Adrenal gland (tissue), 9 donors: ENCODE measurements at regions not wholly inside any gene's neighbourhood (a gene's known extent, or its start where the extent isn't known, plus 50 kb on each side); places are given as distances from the start of the nearest gene placed in this dataset.

Experiments used
- DNase-seq, 7 donors: peaks; one replicate each; pipeline ENCODE4 v3.0.0-alpha.2; 2019 to 2020
- H3K27ac ChIP-seq, 5 donors: fragments of 200-600 bp; sonication (generic) in 4 of 5; 1 replicate in 3 of 5; 2 replicates in 2 of 5; pipeline versions ENCODE4 v1.5.1 to v1.8.0; 2016 to 2020; ENCODE audit warnings: mild to moderate bottlenecking in 1 of 5
- H3K27me3 ChIP-seq: fragments of 200-600 bp; 2 replicates; pipeline ENCODE4 v1.8.0; 2021
- H3K36me3 ChIP-seq, 2 donors: fragments of 200-600 bp; replicated peaks in 1 of 2; 1 replicate in 1 of 2; 2 replicates in 1 of 2; pipeline versions ENCODE4 v1.5.1 to v1.8.0; 2018 to 2022
- H3K4me1 ChIP-seq, 2 donors: fragments of 200-600 bp; replicated peaks in 1 of 2; 1 replicate in 1 of 2; 2 replicates in 1 of 2; pipeline versions ENCODE4 v1.5.1 to v1.8.0; 2018 to 2021
- H3K4me3 ChIP-seq, 4 donors: fragments of 200-600 bp; sonication (generic) in 3 of 4; one replicate each; pipeline ENCODE4 v1.5.1; 2016 to 2018
- H3K9me3 ChIP-seq, 3 donors: fragments of 200-600 bp; sonication (generic) in 1 of 3; replicated peaks in 1 of 3; 1 replicate in 2 of 3; 2 replicates in 1 of 3; pipeline versions ENCODE4 v1.5.1 to v1.8.0; 2016 to 2021
- POLR2A ChIP-seq, 2 donors: fragments of 450-650 bp; IDR thresholded peaks; one replicate each; pipeline ENCODE4 v1.6.1; 2017; ENCODE audit warnings: antibody characterized with exemption in 2 of 2, mild to moderate bottlenecking in 2 of 2, moderate library complexity in 1 of 2
- WGBS, 4 donors: extraction: QIAGEN DNeasy Blood & Tissue Kit in 2 of 4; methylation state at CpG; one replicate each; pipeline versions ENCODE4 v1.1.5 to v1.1.7; 2013 to 2017; 5-methylcytosine and 5-hydroxymethylcytosine counted together
- intact Hi-C, 2 donors: fragments of 100-400 bp; cut with DNase I; formaldehyde crosslinking; loops; one replicate each; pipeline versions ENCODE4 v1.14.1 to v1.15.0; 2022 to 2023
- TF ChIP-seq, protein P1 (sequence below), 6 experiments: fragments of 450-650 bp in 4 of 6; fragments of 200-600 bp in 2 of 6; sonication (generic) in 1 of 6; IDR thresholded peaks; 1 replicate in 5 of 6; 2 replicates in 1 of 6; pipeline versions ENCODE4 v1.5.1 to v1.8.0; 2016 to 2021; ENCODE audit warnings: antibody characterized with exemption in 6 of 6, mild to moderate bottlenecking in 2 of 6, moderate library complexity in 1 of 6
- donor health status: healthy with polysubstance abuse.
- donor health status: Bipolar disorder and iron deficiency.
- donor health status: DM: yes; HTN: yes; CAD: no.
- donor health status: DM: no; HTN: no; CAD: no.
- donor health status: DM: no; HTN: no; CAD: no.

DNA sequence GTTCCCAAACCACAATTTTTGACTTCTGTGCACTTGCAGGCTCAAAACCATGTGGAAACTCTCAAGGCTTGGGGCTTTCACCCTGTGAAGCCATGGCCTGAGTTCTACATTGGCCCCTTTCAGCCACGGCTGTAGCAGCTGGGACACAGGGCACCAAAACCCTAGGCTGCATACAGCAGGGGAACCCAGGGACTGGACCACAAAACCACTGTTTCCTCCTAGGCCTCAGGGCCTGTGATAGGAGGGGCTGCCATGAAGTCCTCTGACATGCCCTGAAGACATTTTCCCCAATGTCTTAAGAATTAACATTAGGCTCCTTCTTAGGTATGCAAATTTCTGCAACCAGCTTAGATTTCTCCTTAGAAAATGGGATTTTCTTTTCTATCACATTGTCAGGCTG lies 312.1 kb upstream of the TUSC1 start:
- Histone ChIP-seq H3K27me3 (no peaks in the 10 kb centered on the region), H3K4me3 (no peak overlapping the region), H3K4me1 (no peaks in the 10 kb centered on the region), H3K36me3 (no peaks in the 10 kb centered on the region), H3K9me3 (no peaks in the 10 kb centered on the region), H3K27ac (no peak overlapping the region)
- 70 to 75% (median 74%) methylated on average over 1 of the region's 1 CpG; no CpG with 5 or more reads in 1 of the 4 donors for WGBS, 4 donors
- intact Hi-C loops: no loop called here
- TF ChIP-seq, protein P1, sequence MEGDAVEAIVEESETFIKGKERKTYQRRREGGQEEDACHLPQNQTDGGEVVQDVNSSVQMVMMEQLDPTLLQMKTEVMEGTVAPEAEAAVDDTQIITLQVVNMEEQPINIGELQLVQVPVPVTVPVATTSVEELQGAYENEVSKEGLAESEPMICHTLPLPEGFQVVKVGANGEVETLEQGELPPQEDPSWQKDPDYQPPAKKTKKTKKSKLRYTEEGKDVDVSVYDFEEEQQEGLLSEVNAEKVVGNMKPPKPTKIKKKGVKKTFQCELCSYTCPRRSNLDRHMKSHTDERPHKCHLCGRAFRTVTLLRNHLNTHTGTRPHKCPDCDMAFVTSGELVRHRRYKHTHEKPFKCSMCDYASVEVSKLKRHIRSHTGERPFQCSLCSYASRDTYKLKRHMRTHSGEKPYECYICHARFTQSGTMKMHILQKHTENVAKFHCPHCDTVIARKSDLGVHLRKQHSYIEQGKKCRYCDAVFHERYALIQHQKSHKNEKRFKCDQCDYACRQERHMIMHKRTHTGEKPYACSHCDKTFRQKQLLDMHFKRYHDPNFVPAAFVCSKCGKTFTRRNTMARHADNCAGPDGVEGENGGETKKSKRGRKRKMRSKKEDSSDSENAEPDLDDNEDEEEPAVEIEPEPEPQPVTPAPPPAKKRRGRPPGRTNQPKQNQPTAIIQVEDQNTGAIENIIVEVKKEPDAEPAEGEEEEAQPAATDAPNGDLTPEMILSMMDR (IDR thresholded peaks at IDR 0.05): no peak
- no peak for TF ChIP-seq POLR2A (IDR thresholded peaks at IDR 0.05)
- no peak for DNase-seq

DNA sequence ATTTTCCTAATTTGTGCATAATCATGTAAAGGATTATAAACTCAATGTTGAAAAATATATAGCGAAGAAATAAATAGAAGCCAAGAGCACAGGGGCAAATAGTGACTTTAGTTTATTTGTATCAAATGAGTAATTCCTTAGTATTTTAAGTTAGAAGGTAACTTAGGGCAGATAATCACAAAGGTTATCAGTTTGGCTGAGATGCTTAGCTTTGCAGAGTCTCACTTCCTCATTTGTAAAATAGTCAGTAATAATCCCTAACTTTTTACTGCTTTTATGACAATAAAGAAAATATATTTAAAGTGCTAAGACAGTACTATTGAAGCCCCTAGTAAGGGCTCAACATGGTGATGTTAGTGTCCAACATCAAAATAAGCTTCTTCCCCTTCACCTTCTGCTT lies 297.4 kb upstream of the TUSC1 start:
- Histone ChIP-seq H3K27me3 (no peaks in the 10 kb centered on the region), H3K27ac (no peak overlapping the region), H3K4me1 (no peaks in the 10 kb centered on the region), H3K36me3 (no peaks in the 10 kb centered on the region), H3K9me3 (no peaks in the 10 kb centered on the region), H3K4me3 (no peak overlapping the region)
- intact Hi-C loops: no loop called here
- no peak for TF ChIP-seq POLR2A (IDR thresholded peaks at IDR 0.05)
- TF ChIP-seq, protein P1 (IDR thresholded peaks at IDR 0.05): no peak
- DNase-seq: no peak
- WGBS, 4 donors: 62 to 87% (median 83%) methylated on average over 1 of the region's 1 CpG

DNA sequence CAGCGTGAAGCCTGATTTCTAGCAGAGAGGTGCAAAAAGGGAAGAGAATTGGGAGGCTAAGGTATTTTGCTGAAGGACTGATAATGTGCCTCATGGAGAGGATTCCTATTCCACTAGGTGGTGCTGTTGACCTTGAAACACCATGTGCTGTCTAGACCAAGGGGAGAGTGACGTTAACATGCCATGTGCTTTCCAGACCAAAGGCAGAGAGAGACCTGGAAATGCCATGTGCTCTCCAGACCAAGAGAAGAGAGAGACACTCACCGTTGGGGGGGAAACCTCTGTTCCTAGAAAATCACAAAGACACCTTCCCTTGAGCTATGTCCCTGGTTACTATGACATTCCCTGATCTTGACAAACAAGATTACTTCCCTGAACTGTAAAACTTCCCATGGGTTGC lies 286.0 kb upstream of the TUSC1 start:
- H3K36me3 ChIP-seq: no peaks in the 10 kb centered on the region
- TF ChIP-seq, protein P1 (IDR thresholded peaks at IDR 0.05): peak; percentile 34 to 76 (median 64)
- TF ChIP-seq POLR2A (IDR thresholded peaks at IDR 0.05): no peak
- H3K9me3 ChIP-seq: no peaks in the 10 kb centered on the region
- no peaks in the 10 kb centered on the region for H3K4me1 ChIP-seq
- peak; percentile 37 to 72 (median 61) for DNase-seq
- intact Hi-C loops: loop anchor here (5.0 to 10.0 kb wide), 2 partner anchors 361 to 363 kb away; no protein-coding TSS in a partner anchor
- H3K4me3 ChIP-seq: no peak overlapping the region
- H3K27ac ChIP-seq: no peak overlapping the region
- no peaks in the 10 kb centered on the region for H3K27me3 ChIP-seq
- WGBS, 4 donors: 31 to 47% (median 38%) methylated on average over 3 of the region's 3 CpGs

DNA sequence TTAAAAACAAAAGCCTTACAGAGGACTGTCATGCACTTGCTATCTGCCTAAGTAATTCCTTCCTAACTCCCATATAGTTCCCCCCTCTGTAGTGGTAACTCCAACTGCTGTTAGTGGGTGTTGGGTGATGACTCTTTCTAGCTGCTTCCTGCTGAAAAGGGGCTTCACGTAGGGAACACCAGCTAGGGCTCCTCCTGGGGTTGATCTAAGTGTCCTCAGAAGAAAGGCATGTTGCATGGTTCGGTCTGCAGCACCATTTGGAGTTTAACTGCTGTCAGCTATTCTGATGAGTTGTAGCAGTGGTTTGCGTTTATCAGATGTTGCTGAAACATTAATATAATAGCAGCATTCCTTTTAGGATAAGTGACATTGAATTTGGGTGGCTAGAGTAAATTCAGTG lies 281.9 kb upstream of the TUSC1 start:
- Histone ChIP-seq H3K4me1 (no peaks in the 10 kb centered on the region), H3K9me3 (no peaks in the 10 kb centered on the region), H3K27me3 (no peaks in the 10 kb centered on the region), H3K36me3 (no peaks in the 10 kb centered on the region), H3K27ac (no peak overlapping the region), H3K4me3 (no peak overlapping the region)
- WGBS, 4 donors: 61 to 70% (median 67%) methylated on average over 3 of the region's 3 CpGs
- TF ChIP-seq, protein P1 (IDR thresholded peaks at IDR 0.05): no peak
- TF ChIP-seq POLR2A (IDR thresholded peaks at IDR 0.05): no peak
- DNase-seq: no peak
- intact Hi-C loops: loop anchor here (5.0 to 10.0 kb wide), 2 partner anchors 365 to 367 kb away; no protein-coding TSS in a partner anchor
